OCI-M2 (cell line): ENCODE measurements at regions not wholly inside any gene's neighbourhood (a gene's known extent, or its start where the extent isn't known, plus 50 kb on each side); places are given as distances from the start of the nearest gene placed in this dataset.
"Not testable (repeated sequence)": the region's sequence is repeated elsewhere in the genome, so short reads cannot be mapped to it uniquely, and the experiment has no call there.

Experiments
- DNase-seq: peaks from one replicate; lab custom pipeline; 2025; ENCODE audit not compliant: unreplicated experiment; lab: John Stamatoyannopoulos, UW

- no peak for DNase-seq
These were observed 154.7 kb upstream of the LRP1B start for GRCh38 chr2:142285480-142285879.

GRCh38 chr2:142284336-142284735 is 153.5 kb upstream of the LRP1B start:
- not testable (repeated sequence) for DNase-seq

GRCh38 chr2:142280831-142281230 is 150.0 kb upstream of the LRP1B start:
- no peak for DNase-seq

GRCh38 chr2:142270990-142271389 is 140.2 kb upstream of the LRP1B start:
- no peak for DNase-seq

- no peak for DNase-seq
These were observed 139.5 kb upstream of the LRP1B start for GRCh38 chr2:142270291-142270690.

- no peak for DNase-seq
These were observed 128.5 kb upstream of the LRP1B start for GRCh38 chr2:142259356-142259755.

GRCh38 chr2:142254031-142254430 is 123.2 kb upstream of the LRP1B start:
- no peak for DNase-seq

- DNase-seq: no peak
These were observed 110.2 kb upstream of the LRP1B start for GRCh38 chr2:142241016-142241415.

GRCh38 chr2:142236181-142236580 is 105.4 kb upstream of the LRP1B start:
- no peak for DNase-seq

- no peak for DNase-seq
These were observed 103.9 kb upstream of the LRP1B start for GRCh38 chr2:142234741-142235140.

GRCh38 chr2:142223309-142223708 is 92.5 kb upstream of the LRP1B start:
- no peak for DNase-seq

GRCh38 chr2:142222715-142223114 is 91.9 kb upstream of the LRP1B start:
- no peak for DNase-seq

GRCh38 chr2:142220901-142221300 is 90.1 kb upstream of the LRP1B start:
- no peak for DNase-seq

GRCh38 chr2:142220239-142220638 is 89.4 kb upstream of the LRP1B start:
- DNase-seq: no peak

- no peak for DNase-seq
These were observed 87.7 kb upstream of the LRP1B start for GRCh38 chr2:142218471-142218870.

- no peak for DNase-seq
These were observed 87.0 kb upstream of the LRP1B start for GRCh38 chr2:142217804-142218203.

GRCh38 chr2:142200062-142200461 is 69.2 kb upstream of the LRP1B start:
- DNase-seq: no peak

GRCh38 chr2:142199073-142199472 is 68.3 kb upstream of the LRP1B start:
- DNase-seq: no peak

GRCh38 chr2:142190805-142191204 is 60.0 kb upstream of the LRP1B start:
- DNase-seq: no peak

GRCh38 chr2:142189501-142189900 is 58.7 kb upstream of the LRP1B start:
- no peak for DNase-seq

- DNase-seq: no peak
These were observed 57.7 kb upstream of the LRP1B start for GRCh38 chr2:142188562-142188961.

GRCh38 chr2:142180820-142181533 is 50.2 kb upstream of the LRP1B start:
- DNase-seq: peak; percentile 36
